ENCODE measurements at regions not wholly inside any gene's neighbourhood (a gene's known extent, or its start where the extent isn't known, plus 50 kb on each side); places are given as distances from the start of the nearest gene placed in this dataset.

- H2BK120ac ChIP-seq (replicated peaks; ENCODE audit: low read depth, low read length) = no peak overlapping the region
- no peak overlapping the region for H4K5ac ChIP-seq (ENCODE audit: insufficient read length, low read depth, low read length)
- no peak overlapping the region for H2AFZ ChIP-seq (ENCODE audit: low read length)
- H3K9me3 ChIP-seq (ENCODE audit: insufficient read depth in 2 of 2, low read depth in 1 of 2, low read length in 1 of 2) = 0 out of 4 replicates have a peak, but pooled peaks cover 0 to 6% of the 10 kb centered on the region in 2 experiments
- no peak overlapping the region for H3K27ac ChIP-seq (ENCODE audit: low read depth, low read length)
- H4K8ac ChIP-seq (ENCODE audit: extremely low read depth, insufficient read depth, low read length) = no peak overlapping the region
- H2BK15ac ChIP-seq (ENCODE audit: low read length) = no peak overlapping the region
- H3K4me1 ChIP-seq (replicated peaks in 1 of 4; ENCODE audit: control insufficient read depth in 3 of 4, insufficient read depth in 4 of 4, low read length in 3 of 4) = no peaks in the 10 kb centered on the region
- H2BK5ac ChIP-seq (ENCODE audit: low read depth, low read length) = no peak overlapping the region
- H4K20me1 ChIP-seq (replicated peaks in 1 of 2; ENCODE audit: control insufficient read depth in 1 of 2, insufficient read depth in 2 of 2, low read length in 2 of 2) = no peaks in the 10 kb centered on the region
- H3K79me2 ChIP-seq (ENCODE audit: control insufficient read depth in 1 of 2, insufficient read depth in 2 of 2, low read length in 2 of 2) = no peaks in the 10 kb centered on the region
- FAIRE-seq (no peak), DNase-seq (ENCODE audit: low read depth in 1 of 2, low spot score in 2 of 2) (no peak)
- H2BK12ac ChIP-seq (ENCODE audit: low read depth, low read length) = no peak overlapping the region
- no peaks in the 10 kb centered on the region for H3K36me3 ChIP-seq (ENCODE audit: control insufficient read depth in 2 of 4, insufficient read depth in 4 of 4, low read length in 3 of 4)
- H2AK5ac ChIP-seq (ENCODE audit: low read depth, low read length) = no peak overlapping the region
- WGBS, 2 experiments (ENCODE audit: extremely low coverage in 1 of 2, insufficient coverage in 1 of 2, insufficient read length in 1 of 2, insufficient replicate concordance in 2 of 2, low coverage in 1 of 2, low lambda C conversion rate in 2 of 2, missing lambda C conversion rate in 1 of 2) = 83% methylated on average over 14 of the region's 14 CpGs; no CpG with 5 or more reads in 1 of the 2 experiments
- H3K23ac ChIP-seq (ENCODE audit: insufficient read length) = no peak overlapping the region
- no peak overlapping the region for H3K4me2 ChIP-seq (ENCODE audit: insufficient read depth in 1 of 2, low read depth in 2 of 2, low read length in 2 of 2)
- H2BK20ac ChIP-seq (ENCODE audit: low read length) = no peak overlapping the region
- CTCF ChIA-PET (ENCODE audit: partially characterized antibody) = interaction anchor here (1.1 kb wide), 1 partner anchor 234 kb away, joined by 5 read pairs; no protein-coding TSS in a partner anchor
- POLR2A ChIA-PET (ENCODE audit: partially characterized antibody) = no interaction called here
- no peak overlapping the region for H3K4me3 ChIP-seq (ENCODE audit: extremely low read depth in 1 of 4, insufficient read depth in 2 of 4, low read depth in 3 of 4, low read length in 4 of 4)
- no peak overlapping the region for H3K56ac ChIP-seq (replicated peaks; ENCODE audit: insufficient read length, low read depth, low read length)
- no peak overlapping the region for H3K4ac ChIP-seq (replicated peaks; ENCODE audit: insufficient read length, low read depth, low read length)
- no peak overlapping the region for H3K14ac ChIP-seq (ENCODE audit: insufficient read length)
- no peaks in the 10 kb centered on the region; a peak in 1 of 7 replicates for H3K27me3 ChIP-seq (replicated peaks in 1 of 4; ENCODE audit: control insufficient read depth in 3 of 4, extremely low read depth in 1 of 4, insufficient read depth in 3 of 4, low read length in 3 of 4)
- H3K79me1 ChIP-seq (ENCODE audit: low read depth, low read length) = no peaks in the 10 kb centered on the region
- no peak overlapping the region for H3K9ac ChIP-seq (replicated peaks in 1 of 4; ENCODE audit: extremely low read depth in 1 of 4, low read depth in 3 of 4, low read length in 3 of 4)
- H3K23me2 ChIP-seq (ENCODE audit: low read depth, low read length) = no peaks in the 10 kb centered on the region; the same call in 1 of the 2 replicates
- H4K91ac ChIP-seq (replicated peaks; ENCODE audit: insufficient read length, low read length) = no peak overlapping the region
- no peak overlapping the region for H3K18ac ChIP-seq (ENCODE audit: extremely low read depth, low read length)
- TF ChIP-seq RNF2 (IDR thresholded peaks at IDR 0.05; ENCODE audit: borderline replicate concordance, low read depth, low read length, missing control alignments, poor library complexity, severe bottlenecking) (no peak), FOSL1 (IDR thresholded peaks at IDR 0.05; ENCODE audit: insufficient read depth, low read depth, low read length) (no peak), TCF12 (IDR thresholded peaks at IDR 0.05; ENCODE audit: low read depth, low read length) (no peak), USF2 (IDR thresholded peaks at IDR 0.05; ENCODE audit: low read length) (no peak), POU5F1 (IDR thresholded peaks at IDR 0.05; ENCODE audit: low read depth, low read length) (no peak), TEAD4 (IDR thresholded peaks at IDR 0.05; ENCODE audit: low read depth, low read length) (no peak), KDM4A (IDR thresholded peaks at IDR 0.05; ENCODE audit: low read depth, low read length, severe bottlenecking) (no peak), CTCF (IDR thresholded peaks at IDR 0.05; ENCODE audit: control extremely low read depth in 1 of 3, insufficient read depth in 1 of 3, low read depth in 1 of 3, low read length in 3 of 3) (no peak), SIN3A (conservative IDR thresholded peaks at IDR 0.05 in 1 of 2, IDR thresholded peaks at IDR 0.05 in 1 of 2; ENCODE audit: low read depth in 1 of 2, low read length in 2 of 2) (no peak)
Observed at GRCh38 chr2:9124231-9124741, 82.3 kb upstream of the ASAP2 start.

All from H1 (cell line).